ENCODE measurements at regions not wholly inside any gene's neighbourhood (a gene's known extent, or its start where the extent isn't known, plus 50 kb on each side); places are given as distances from the start of the nearest gene placed in this dataset.
A peak's percentile ranks its signal among the peaks of the same experiment; 100 is the strongest.

DNA sequence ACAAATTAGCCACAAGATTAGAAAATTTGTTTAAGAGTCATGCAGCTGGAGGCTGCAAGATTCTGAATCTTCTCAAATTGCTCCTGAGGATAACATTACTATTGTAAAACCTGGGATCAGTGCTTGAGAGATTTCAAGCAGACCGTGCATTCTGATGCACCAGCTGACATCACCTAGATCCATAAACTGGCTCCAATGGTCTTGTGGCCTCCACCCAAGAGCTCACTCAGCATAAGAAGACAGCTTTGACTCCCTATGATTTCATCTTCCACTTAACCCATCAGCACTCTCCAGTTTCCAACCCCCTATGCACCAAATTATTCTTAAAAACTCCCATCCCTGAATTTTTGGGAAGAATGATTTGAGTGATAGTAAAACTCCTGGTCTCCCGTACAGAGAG is 1007.9 kb upstream of the TENM4 start:
- no peak overlapping the region for H3K9ac ChIP-seq
- no peaks in the 10 kb centered on the region for H3K27me3 ChIP-seq
- H3K79me2 ChIP-seq (ENCODE audit: low read depth) = no peaks in the 10 kb centered on the region
- no peaks in the 10 kb centered on the region for H3F3A ChIP-seq (ENCODE audit: low read depth)
- DNase-seq (ENCODE audit: low spot score) = no peak
- H3K4me3 ChIP-seq = no peak overlapping the region
- Mint-ChIP-seq H3K27ac (no peak overlapping the region), H3K9me3 (no peaks in the 10 kb centered on the region), H3K4me1 (no peaks in the 10 kb centered on the region), H3K36me3 (no peaks in the 10 kb centered on the region), H3K4me3 (no peak overlapping the region), H3K27me3 (ENCODE audit: insufficient read depth, low read depth) (peaks cover 4% of the 10 kb centered on the region)
- TF ChIP-seq EZH2phosphoT487 (IDR thresholded peaks at IDR 0.05) (no peak), CTCF (IDR thresholded peaks at IDR 0.05) (no peak), EZH2 (IDR thresholded peaks at IDR 0.05) (no peak)
- peak overlapping the region; percentile 10 for H2AFZ ChIP-seq (replicated peaks)
- no peaks in the 10 kb centered on the region for H3K4me1 ChIP-seq
- no peaks in the 10 kb centered on the region for H3K9me3 ChIP-seq (ENCODE audit: low read depth)
- no peaks in the 10 kb centered on the region for H4K20me1 ChIP-seq (ENCODE audit: low read depth)
- H3K36me3 ChIP-seq = no peaks in the 10 kb centered on the region
- H3K4me2 ChIP-seq = no peak overlapping the region
- H3K27ac ChIP-seq = no peak overlapping the region

- H3K4me1 Mint-ChIP-seq = peaks cover 6% of the 10 kb centered on the region
- no peaks in the 10 kb centered on the region for H3K36me3 ChIP-seq
- no peaks in the 10 kb centered on the region for H3K9me3 ChIP-seq (ENCODE audit: low read depth)
- no peak overlapping the region for H3K9ac ChIP-seq
- DNase-seq (ENCODE audit: low spot score) = no peak
- H3K4me3 Mint-ChIP-seq = no peak overlapping the region
- H3K4me2 ChIP-seq = no peak overlapping the region
- no peak for TF ChIP-seq CTCF (IDR thresholded peaks at IDR 0.05)
- no peak for TF ChIP-seq EZH2phosphoT487 (IDR thresholded peaks at IDR 0.05)
- TF ChIP-seq EZH2 (IDR thresholded peaks at IDR 0.05) = no peak
- H3K4me1 ChIP-seq = no peaks in the 10 kb centered on the region
- H4K20me1 ChIP-seq (ENCODE audit: low read depth) = no peaks in the 10 kb centered on the region
- no peak overlapping the region for H3K27ac Mint-ChIP-seq
- H3F3A ChIP-seq (ENCODE audit: low read depth) = no peaks in the 10 kb centered on the region
- no peaks in the 10 kb centered on the region for H3K27me3 ChIP-seq
- no peak overlapping the region for H3K4me3 ChIP-seq
- no peaks in the 10 kb centered on the region for H3K36me3 Mint-ChIP-seq
- H3K79me2 ChIP-seq (ENCODE audit: low read depth) = no peaks in the 10 kb centered on the region
- no peak overlapping the region for H2AFZ ChIP-seq (replicated peaks)
- no peaks in the 10 kb centered on the region for H3K9me3 Mint-ChIP-seq
- H3K27me3 Mint-ChIP-seq (ENCODE audit: insufficient read depth, low read depth) = peaks cover 3% of the 10 kb centered on the region
- H3K27ac ChIP-seq = no peak overlapping the region
These were observed 1002.3 kb upstream of the TENM4 start for GRCh38 chr11:80443177-80443576.

DNA sequence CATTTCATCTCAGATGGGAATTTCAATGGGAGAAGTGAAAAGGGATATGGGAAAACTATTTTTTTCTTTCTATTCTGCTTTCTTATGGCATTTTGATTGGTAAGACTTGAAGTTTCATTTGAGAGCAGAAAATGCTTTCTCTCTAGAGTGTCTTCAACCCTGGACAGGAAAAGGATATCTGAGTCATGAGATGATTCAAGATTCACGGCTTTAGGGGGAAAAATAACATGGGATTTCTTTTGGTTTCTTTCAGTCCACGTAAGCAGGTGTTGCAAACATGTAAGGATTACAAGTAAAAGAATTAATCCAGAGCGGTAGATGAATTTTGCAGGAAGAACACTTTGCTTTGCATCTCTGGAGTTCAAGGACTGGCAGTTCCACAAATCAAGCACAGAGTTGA is 1001.0 kb upstream of the TENM4 start:
- H3K27ac Mint-ChIP-seq = no peak overlapping the region
- Histone ChIP-seq H3K27me3 (no peaks in the 10 kb centered on the region), H4K20me1 (ENCODE audit: low read depth) (no peaks in the 10 kb centered on the region), H3K9ac (no peak overlapping the region), H3K4me2 (no peak overlapping the region), H3K27ac (no peak overlapping the region), H3K9me3 (ENCODE audit: low read depth) (no peaks in the 10 kb centered on the region), H2AFZ (replicated peaks) (no peak overlapping the region), H3K36me3 (no peaks in the 10 kb centered on the region), H3F3A (ENCODE audit: low read depth) (no peaks in the 10 kb centered on the region), H3K79me2 (ENCODE audit: low read depth) (no peaks in the 10 kb centered on the region), H3K4me3 (no peak overlapping the region), H3K4me1 (no peaks in the 10 kb centered on the region)
- no peaks in the 10 kb centered on the region for H3K36me3 Mint-ChIP-seq
- H3K4me3 Mint-ChIP-seq = no peak overlapping the region
- peaks cover 6% of the 10 kb centered on the region for H3K4me1 Mint-ChIP-seq
- no peak for DNase-seq (ENCODE audit: low spot score)
- H3K9me3 Mint-ChIP-seq = no peaks in the 10 kb centered on the region
- peaks cover 3% of the 10 kb centered on the region for H3K27me3 Mint-ChIP-seq (ENCODE audit: insufficient read depth, low read depth)
- no peak for TF ChIP-seq CTCF (IDR thresholded peaks at IDR 0.05)
- TF ChIP-seq EZH2 (IDR thresholded peaks at IDR 0.05) = no peak
- no peak for TF ChIP-seq EZH2phosphoT487 (IDR thresholded peaks at IDR 0.05)

DNA sequence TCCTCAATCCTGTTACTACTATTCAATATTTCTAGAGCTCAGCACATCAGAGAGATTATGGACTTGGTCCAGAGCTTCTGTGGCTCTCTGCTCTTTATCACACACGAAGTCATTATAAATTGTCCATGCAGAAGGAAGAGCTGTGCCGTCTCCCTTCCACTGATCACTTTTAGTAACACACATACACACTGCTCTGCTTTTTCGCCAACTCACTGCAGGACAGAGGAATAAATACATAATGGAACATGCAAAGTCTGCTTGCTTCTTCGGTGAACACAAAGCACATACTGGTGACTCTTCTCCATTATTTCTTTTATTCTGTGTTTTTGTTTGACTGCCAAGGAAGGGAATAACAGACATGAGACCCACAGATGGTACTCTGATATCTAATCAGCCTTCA is 1000.0 kb upstream of the TENM4 start:
- H3K27me3 ChIP-seq = no peaks in the 10 kb centered on the region
- TF ChIP-seq EZH2 (IDR thresholded peaks at IDR 0.05) = no peak
- TF ChIP-seq EZH2phosphoT487 (IDR thresholded peaks at IDR 0.05) = no peak
- TF ChIP-seq CTCF (IDR thresholded peaks at IDR 0.05) = no peak
- H3K27me3 Mint-ChIP-seq (ENCODE audit: insufficient read depth, low read depth) = peaks cover 3% of the 10 kb centered on the region

More for the DNA sequence above, 1000.0 kb upstream of the TENM4 start:
- H3K4me2 ChIP-seq = no peak overlapping the region
- peaks cover 6% of the 10 kb centered on the region for H3K4me1 Mint-ChIP-seq
- no peak overlapping the region for H2AFZ ChIP-seq (replicated peaks)
- H3K27ac Mint-ChIP-seq = no peak overlapping the region
- no peak overlapping the region for H3K4me3 ChIP-seq
- H3K4me3 Mint-ChIP-seq = no peak overlapping the region
- H3K27ac ChIP-seq = no peak overlapping the region
- no peaks in the 10 kb centered on the region for H3F3A ChIP-seq (ENCODE audit: low read depth)
- H3K36me3 ChIP-seq = no peaks in the 10 kb centered on the region
- no peaks in the 10 kb centered on the region for H3K9me3 Mint-ChIP-seq
- no peaks in the 10 kb centered on the region for H3K4me1 ChIP-seq
- H3K36me3 Mint-ChIP-seq = no peaks in the 10 kb centered on the region
- DNase-seq (ENCODE audit: low spot score) = no peak
- H4K20me1 ChIP-seq (ENCODE audit: low read depth) = no peaks in the 10 kb centered on the region
- H3K79me2 ChIP-seq (ENCODE audit: low read depth) = no peaks in the 10 kb centered on the region
- no peaks in the 10 kb centered on the region for H3K9me3 ChIP-seq (ENCODE audit: low read depth)
- H3K9ac ChIP-seq = no peak overlapping the region

Measured in neural progenitor cell (in vitro differentiated cells).